Parathyroid adenoma (tissue), 2 donors: ENCODE measurements at regions not wholly inside any gene's neighbourhood (a gene's known extent, or its start where the extent isn't known, plus 50 kb on each side); places are given as distances from the start of the nearest gene placed in this dataset.

ENCODE experiments used
- H2AFZ ChIP-seq: fragments of 300-600 bp; sonication (generic); one replicate; pipeline ENCODE4 v1.7.0; 2017; ENCODE audit warnings: antibody characterized with exemption, mild to moderate bottlenecking
- H3K27ac ChIP-seq: fragments of 300-600 bp; sonication (generic); one replicate; pipeline ENCODE4 v1.7.0; 2017
- H3K27me3 ChIP-seq: fragments of 300-600 bp; sonication (generic); one replicate; pipeline ENCODE4 v1.7.0; 2017; ENCODE audit warnings: low read length; ENCODE audit not compliant: control insufficient read depth, insufficient read depth
- H3K36me3 ChIP-seq: fragments of 300-600 bp; sonication (generic); one replicate; pipeline ENCODE4 v1.7.0; 2017; ENCODE audit warnings: low read length; ENCODE audit not compliant: control insufficient read depth, insufficient read depth
- H3K4me1 ChIP-seq: fragments of 300-600 bp; sonication (generic); one replicate; pipeline ENCODE4 v1.7.0; 2017; ENCODE audit warnings: control low read depth
- H3K4me2 ChIP-seq: fragments of 300-600 bp; sonication (generic); one replicate; pipeline ENCODE4 v1.7.0; 2017; ENCODE audit warnings: low read length
- H3K4me3 ChIP-seq: fragments of 300-600 bp; sonication (generic); one replicate; pipeline ENCODE4 v1.7.0; 2017; ENCODE audit warnings: low read depth, low read length
- H3K79me2 ChIP-seq: fragments of 300-600 bp; sonication (generic); one replicate; pipeline ENCODE4 v1.7.0; 2017; ENCODE audit warnings: control low read depth
- H3K9ac ChIP-seq: fragments of 300-600 bp; sonication (generic); one replicate; pipeline ENCODE4 v1.7.0; 2017; ENCODE audit warnings: mild to moderate bottlenecking
- H3K9me3 ChIP-seq: fragments of 300-600 bp; sonication (generic); one replicate; pipeline ENCODE4 v1.7.0; 2017; ENCODE audit warnings: low read length; ENCODE audit not compliant: control insufficient read depth
- CTCF ChIP-seq: fragments of 300-600 bp; sonication (generic); IDR thresholded peaks from one replicate; pipeline ENCODE4 v1.7.0; 2017; ENCODE audit warnings: antibody characterized with exemption, mild to moderate bottlenecking
- donor health status: primary hyperparathyroidism.

DNA sequence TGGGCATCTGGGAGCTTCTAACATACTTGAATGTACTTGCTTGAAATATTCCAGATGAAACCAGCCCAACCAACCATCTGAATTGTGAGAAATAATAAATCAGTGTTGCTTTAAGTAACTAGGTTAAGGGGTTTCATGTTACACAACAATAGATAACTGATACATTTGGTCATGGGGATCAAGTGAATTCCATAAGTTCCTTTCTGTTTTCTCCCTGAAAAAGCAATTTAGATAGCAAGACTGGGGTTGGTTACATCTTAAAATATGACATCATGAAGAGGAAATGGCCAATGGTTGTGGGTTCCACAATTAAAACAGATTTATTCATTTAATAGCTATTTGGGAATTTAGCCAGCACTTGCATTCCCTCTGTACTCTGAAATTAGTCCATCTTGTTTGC lies 559.7 kb downstream of the TLR4 start:
- no peaks in the 10 kb centered on the region for H3K36me3 ChIP-seq
- H3K4me2 ChIP-seq: no peak overlapping the region
- H3K9ac ChIP-seq: no peak overlapping the region
- no peaks in the 10 kb centered on the region for H3K9me3 ChIP-seq
- H3K4me3 ChIP-seq: no peak overlapping the region
- no peak overlapping the region for H3K27ac ChIP-seq
- H2AFZ ChIP-seq: no peak overlapping the region
- H3K79me2 ChIP-seq: no peaks in the 10 kb centered on the region
- H3K4me1 ChIP-seq: no peaks in the 10 kb centered on the region
- no peak for TF ChIP-seq CTCF
- H3K27me3 ChIP-seq: no peaks in the 10 kb centered on the region

- Histone ChIP-seq H3K27me3 (no peaks in the 10 kb centered on the region), H3K4me3 (no peak overlapping the region), H3K9me3 (no peaks in the 10 kb centered on the region), H3K9ac (no peak overlapping the region), H3K36me3 (no peaks in the 10 kb centered on the region), H3K79me2 (no peaks in the 10 kb centered on the region), H2AFZ (no peak overlapping the region), H3K27ac (no peak overlapping the region), H3K4me1 (no peaks in the 10 kb centered on the region), H3K4me2 (no peak overlapping the region)
- no peak for TF ChIP-seq CTCF
Measured at GRCh38 chr9:118268046-118268445, 563.8 kb downstream of the TLR4 start.

GRCh38 chr9:118269623-118270022 lies 565.4 kb downstream of the TLR4 start:
- Histone ChIP-seq H3K27me3 (no peaks in the 10 kb centered on the region), H3K9ac (no peak overlapping the region), H3K4me3 (no peak overlapping the region), H3K36me3 (no peaks in the 10 kb centered on the region), H2AFZ (no peak overlapping the region), H3K9me3 (no peaks in the 10 kb centered on the region), H3K27ac (no peak overlapping the region), H3K4me1 (no peaks in the 10 kb centered on the region), H3K4me2 (no peak overlapping the region), H3K79me2 (no peaks in the 10 kb centered on the region)
- no peak for TF ChIP-seq CTCF

DNA sequence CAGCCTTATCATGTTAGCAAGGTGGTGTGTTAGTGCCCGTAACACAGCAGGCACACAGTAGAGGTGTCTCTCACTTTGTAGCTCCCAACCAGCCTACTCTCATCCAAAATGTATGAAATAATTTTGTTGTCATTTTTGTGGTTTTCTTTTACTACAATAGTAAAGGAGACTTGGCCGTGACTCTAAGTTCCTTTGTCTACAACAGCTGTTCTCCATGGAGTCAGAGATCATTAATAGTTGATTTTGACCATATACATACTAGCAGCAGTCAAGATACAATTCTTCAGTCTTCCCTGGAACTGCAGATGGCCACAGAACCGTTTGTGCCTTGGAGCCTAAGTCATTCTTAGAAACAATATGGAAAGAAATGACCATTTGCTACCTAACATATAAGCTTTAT lies 567.1 kb downstream of the TLR4 start:
- Histone ChIP-seq H3K27ac (no peak overlapping the region), H3K27me3 (no peaks in the 10 kb centered on the region), H3K4me1 (no peaks in the 10 kb centered on the region), H3K9ac (no peak overlapping the region), H3K4me3 (no peak overlapping the region), H2AFZ (no peak overlapping the region), H3K4me2 (no peak overlapping the region), H3K36me3 (no peaks in the 10 kb centered on the region), H3K9me3 (peaks cover 1% of the 10 kb centered on the region), H3K79me2 (no peaks in the 10 kb centered on the region)
- TF ChIP-seq CTCF: no peak

DNA sequence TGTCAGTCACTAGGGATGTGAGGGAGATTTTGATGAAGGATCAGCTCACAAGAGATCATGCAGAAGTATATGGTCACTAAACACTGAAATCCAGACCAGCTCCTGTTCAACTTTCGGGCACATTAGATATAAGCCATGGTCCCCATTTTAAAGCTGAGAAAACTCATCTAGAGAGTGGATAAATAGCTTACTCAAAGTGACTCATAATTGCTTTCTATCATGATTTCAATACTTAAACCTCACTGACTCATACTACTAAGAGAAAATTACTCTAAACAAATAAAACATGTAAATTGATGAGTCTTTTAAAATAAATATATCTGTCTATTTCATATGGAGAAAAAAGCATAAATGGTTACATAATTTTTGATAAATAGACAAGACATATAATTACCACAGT lies 567.7 kb downstream of the TLR4 start:
- Histone ChIP-seq H3K4me1 (no peaks in the 10 kb centered on the region), H3K79me2 (no peaks in the 10 kb centered on the region), H3K9ac (no peak overlapping the region), H2AFZ (no peak overlapping the region), H3K4me2 (no peak overlapping the region), H3K9me3 (peaks cover 2% of the 10 kb centered on the region), H3K27me3 (no peaks in the 10 kb centered on the region), H3K36me3 (no peaks in the 10 kb centered on the region), H3K4me3 (no peak overlapping the region), H3K27ac (no peak overlapping the region)
- no peak for TF ChIP-seq CTCF
